ENCODE measurements at regions not wholly inside any gene's neighbourhood (a gene's known extent, or its start where the extent isn't known, plus 50 kb on each side); places are given as distances from the start of the nearest gene placed in this dataset.

DNA sequence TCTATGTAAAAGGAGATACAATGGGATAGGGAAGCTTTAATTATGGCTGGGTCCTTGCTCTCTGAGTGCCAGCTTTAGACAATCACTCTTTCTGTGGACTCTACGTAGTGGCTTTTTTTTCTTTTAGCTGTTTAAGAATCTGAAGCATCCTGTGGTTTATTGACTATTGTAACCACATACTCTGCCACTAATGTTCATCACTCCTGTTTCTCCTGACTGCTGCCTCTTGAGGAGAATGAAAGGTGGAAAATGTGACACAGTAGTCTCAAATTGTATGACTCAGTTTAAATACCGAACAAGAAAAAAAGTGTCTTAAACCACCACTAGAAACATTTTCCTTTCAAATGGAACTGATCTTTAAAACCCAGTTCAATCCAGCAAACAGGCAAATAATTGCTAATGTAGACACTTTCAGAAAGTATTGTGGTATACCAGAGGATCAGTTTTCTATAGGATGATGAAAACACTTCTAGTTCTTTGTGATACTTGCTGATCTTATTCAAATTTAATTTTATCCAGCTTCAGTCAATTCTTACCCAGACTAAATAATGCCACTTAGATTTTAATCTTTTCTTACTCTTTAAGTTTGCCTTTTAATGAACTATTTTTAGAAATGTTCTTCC is 302.7 kb upstream of the PMFBP1 start:
- 3% methylated on average over 2 of the region's 2 CpGs for WGBS (ENCODE audit: insufficient coverage, low coverage, missing lambda C conversion rate)
- BruUV-seq (replicated peaks): no TSS peak
- in situ Hi-C loops (cut with MboI) (no loop called here), intact Hi-C loops (cut with micrococcal nuclease) (no loop called here)
- ChIA-PET POLR2A (interaction anchor here (0.6 to 1.2 kb wide), 2 partner anchors 15 to 75 kb away, joined by 3 read pairs; no protein-coding TSS in a partner anchor), CTCF (ENCODE audit: low intra/inter-chr PET ratio) (no interaction called here)
- no peak overlapping the region for H3K4me2 ChIP-seq (ENCODE audit: insufficient read depth, low read length)
- no peaks in the 10 kb centered on the region for H3K79me2 ChIP-seq (ENCODE audit: control insufficient read depth, insufficient read depth, low read length)
- H3K9me3 ChIP-seq (replicated peaks; ENCODE audit: control insufficient read depth, insufficient read depth, low read depth, low read length): no peaks in the 10 kb centered on the region
- FAIRE-seq: no peak
- no peaks in the 10 kb centered on the region for H4K20me1 ChIP-seq (replicated peaks; ENCODE audit: control insufficient read depth, insufficient read depth, low read length)
- no peak overlapping the region for H3K9ac ChIP-seq (ENCODE audit: insufficient read depth in 1 of 2, low read depth in 2 of 2, low read length in 2 of 2)
- TF ChIP-seq, protein P1, sequence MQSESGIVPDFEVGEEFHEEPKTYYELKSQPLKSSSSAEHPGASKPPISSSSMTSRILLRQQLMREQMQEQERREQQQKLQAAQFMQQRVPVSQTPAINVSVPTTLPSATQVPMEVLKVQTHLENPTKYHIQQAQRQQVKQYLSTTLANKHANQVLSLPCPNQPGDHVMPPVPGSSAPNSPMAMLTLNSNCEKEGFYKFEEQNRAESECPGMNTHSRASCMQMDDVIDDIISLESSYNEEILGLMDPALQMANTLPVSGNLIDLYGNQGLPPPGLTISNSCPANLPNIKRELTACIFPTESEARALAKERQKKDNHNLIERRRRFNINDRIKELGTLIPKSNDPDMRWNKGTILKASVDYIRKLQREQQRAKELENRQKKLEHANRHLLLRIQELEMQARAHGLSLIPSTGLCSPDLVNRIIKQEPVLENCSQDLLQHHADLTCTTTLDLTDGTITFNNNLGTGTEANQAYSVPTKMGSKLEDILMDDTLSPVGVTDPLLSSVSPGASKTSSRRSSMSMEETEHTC (IDR thresholded peaks at IDR 0.05): no peak
- TF ChIP-seq NFYB (IDR thresholded peaks at IDR 0.05; ENCODE audit: extremely low read depth, insufficient read length): no peak
- TF ChIP-seq RREB1 (CRISPR knock-in tag; IDR thresholded peaks at IDR 0.05): no peak
- no peak for TF ChIP-seq KAT2B (IDR thresholded peaks at IDR 0.05; ENCODE audit: low read depth, low read length)
- TF ChIP-seq, protein P2, sequence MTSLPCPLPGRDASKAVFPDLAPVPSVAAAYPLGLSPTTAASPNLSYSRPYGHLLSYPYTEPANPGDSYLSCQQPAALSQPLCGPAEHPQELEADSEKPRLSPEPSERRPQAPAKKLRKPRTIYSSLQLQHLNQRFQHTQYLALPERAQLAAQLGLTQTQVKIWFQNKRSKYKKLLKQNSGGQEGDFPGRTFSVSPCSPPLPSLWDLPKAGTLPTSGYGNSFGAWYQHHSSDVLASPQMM (CRISPR knock-in tag; IDR thresholded peaks at IDR 0.05): no peak
- no peak for TF ChIP-seq SOX6 (IDR thresholded peaks at IDR 0.05)
- no peak for TF ChIP-seq PPARD (CRISPR knock-in tag; IDR thresholded peaks at IDR 0.05)
- TF ChIP-seq ARID4B (CRISPR knock-in tag; IDR thresholded peaks at IDR 0.05): no peak
- TF ChIP-seq ZNF347 (CRISPR knock-in tag; IDR thresholded peaks at IDR 0.05; ENCODE audit: low read depth): no peak
- TF ChIP-seq CREM (IDR thresholded peaks at IDR 0.05; ENCODE audit: low read depth): no peak
- H3K4me1 ChIP-seq (replicated peaks in 1 of 2; ENCODE audit: control insufficient read depth in 2 of 2, insufficient read depth in 2 of 2, low read length in 2 of 2): no peaks in the 10 kb centered on the region
- H3K36me3 ChIP-seq (ENCODE audit: control insufficient read depth, insufficient read depth, low read length): no peaks in the 10 kb centered on the region
- no peaks in the 10 kb centered on the region for H3K27me3 ChIP-seq (ENCODE audit: control insufficient read depth in 2 of 2, insufficient read depth in 2 of 2, low read length in 2 of 2)
- no peak overlapping the region for H3K4me3 ChIP-seq
- H2AFZ ChIP-seq (ENCODE audit: low read depth, low read length): no peak overlapping the region
- H3K27ac ChIP-seq (ENCODE audit: extremely low read depth, low read depth, low read length): no peak overlapping the region
- DNase-seq (ENCODE audit: extremely low read depth in 1 of 4, low spot score in 3 of 4): no peak
- no peak for ATAC-seq
- H3K9me1 ChIP-seq (ENCODE audit: control insufficient read depth, insufficient read depth, low read length): no peaks in the 10 kb centered on the region

Data from K562 (cell line).